Ishikawa (cell line): ENCODE measurements at regions not wholly inside any gene's neighbourhood (a gene's known extent, or its start where the extent isn't known, plus 50 kb on each side); places are given as distances from the start of the nearest gene placed in this dataset.

ENCODE experiments used
- REST ChIP-seq: IDR thresholded peaks from 2 replicates; pipeline ENCODE4 v1.6.1; 2012; ENCODE audit warnings: low read depth, mild to moderate bottlenecking
- TAF1 ChIP-seq: IDR thresholded peaks from 2 replicates; pipeline ENCODE4 v1.6.1; 2012; ENCODE audit warnings: low read depth, mild to moderate bottlenecking

GRCh38 chr2:45279356-45279755 is 270.1 kb upstream of the SIX2 start:
- no peak for TF ChIP-seq TAF1
- no peak for TF ChIP-seq REST
